ENCODE measurements at regions not wholly inside any gene's neighbourhood (a gene's known extent, or its start where the extent isn't known, plus 50 kb on each side); places are given as distances from the start of the nearest gene placed in this dataset.

GRCh38 chr12:89919241-89919906 lies 210.7 kb upstream of the ATP2B1 start:
- no peak overlapping the region for H3K4me3 Mint-ChIP-seq
- no peak for DNase-seq
- H3K27ac Mint-ChIP-seq = no peak overlapping the region
- CTCF ChIA-PET = interaction anchor here (1.5 kb wide), 1 partner anchor 183 kb away, joined by 4 read pairs; no protein-coding TSS in a partner anchor
- no peaks in the 10 kb centered on the region for H3K27me3 Mint-ChIP-seq (ENCODE audit: low read depth)
- intact Hi-C loops (cut with micrococcal nuclease) = no loop called here
- H3K9me3 Mint-ChIP-seq = no peaks in the 10 kb centered on the region
- H3K36me3 Mint-ChIP-seq (ENCODE audit: low read depth) = no peaks in the 10 kb centered on the region
- H3K4me1 Mint-ChIP-seq (ENCODE audit: low read depth) = peaks cover 2% of the 10 kb centered on the region

GRCh38 chr12:89918172-89918846 lies 209.7 kb upstream of the ATP2B1 start:
- H3K4me3 Mint-ChIP-seq = no peak overlapping the region
- no peaks in the 10 kb centered on the region for H3K27me3 Mint-ChIP-seq (ENCODE audit: low read depth)
- no peaks in the 10 kb centered on the region for H3K36me3 Mint-ChIP-seq (ENCODE audit: low read depth)
- no peak for DNase-seq
- CTCF ChIA-PET = interaction anchor here (1.5 kb wide), 1 partner anchor 184 kb away, joined by 4 read pairs; no protein-coding TSS in a partner anchor
- peaks cover 2% of the 10 kb centered on the region for H3K4me1 Mint-ChIP-seq (ENCODE audit: low read depth)
- intact Hi-C loops (cut with micrococcal nuclease) = no loop called here
- H3K27ac Mint-ChIP-seq = no peak overlapping the region
- no peaks in the 10 kb centered on the region for H3K9me3 Mint-ChIP-seq

- no peak overlapping the region for H3K4me3 Mint-ChIP-seq
- H3K27ac Mint-ChIP-seq = no peak overlapping the region
- no peaks in the 10 kb centered on the region for H3K27me3 Mint-ChIP-seq (ENCODE audit: low read depth)
- CTCF ChIA-PET = no interaction called here
- H3K4me1 Mint-ChIP-seq (ENCODE audit: low read depth) = no peaks in the 10 kb centered on the region
- intact Hi-C loops (cut with micrococcal nuclease) = no loop called here
- peaks cover 2% of the 10 kb centered on the region for H3K36me3 Mint-ChIP-seq (ENCODE audit: low read depth)
- no peak for DNase-seq
- H3K9me3 Mint-ChIP-seq = no peaks in the 10 kb centered on the region
Observed at GRCh38 chr12:89909753-89910152, 201.1 kb upstream of the ATP2B1 start.

- intact Hi-C loops (cut with micrococcal nuclease) = no loop called here
- Mint-ChIP-seq H3K27me3 (ENCODE audit: low read depth) (no peaks in the 10 kb centered on the region), H3K36me3 (ENCODE audit: low read depth) (no peaks in the 10 kb centered on the region), H3K9me3 (no peaks in the 10 kb centered on the region), H3K4me3 (no peak overlapping the region), H3K27ac (no peak overlapping the region), H3K4me1 (ENCODE audit: low read depth) (no peaks in the 10 kb centered on the region)
- no peak for DNase-seq
- CTCF ChIA-PET = no interaction called here
Observed at GRCh38 chr12:89907659-89908058, 199.0 kb upstream of the ATP2B1 start.

GRCh38 chr12:89906824-89907223 lies 198.2 kb upstream of the ATP2B1 start:
- intact Hi-C loops (cut with micrococcal nuclease) = no loop called here
- Mint-ChIP-seq H3K27ac (no peak overlapping the region), H3K4me3 (no peak overlapping the region), H3K4me1 (ENCODE audit: low read depth) (no peaks in the 10 kb centered on the region), H3K27me3 (ENCODE audit: low read depth) (no peaks in the 10 kb centered on the region), H3K9me3 (no peaks in the 10 kb centered on the region), H3K36me3 (ENCODE audit: low read depth) (no peaks in the 10 kb centered on the region)
- no peak for DNase-seq
- CTCF ChIA-PET = no interaction called here

GRCh38 chr12:89906178-89906577 lies 197.5 kb upstream of the ATP2B1 start:
- no peak overlapping the region for H3K27ac Mint-ChIP-seq
- intact Hi-C loops (cut with micrococcal nuclease) = no loop called here
- H3K4me1 Mint-ChIP-seq (ENCODE audit: low read depth) = no peaks in the 10 kb centered on the region
- CTCF ChIA-PET = interaction anchor here (0.5 kb wide), 1 partner anchor 313 kb away, joined by 3 read pairs; no protein-coding TSS in a partner anchor
- no peaks in the 10 kb centered on the region for H3K27me3 Mint-ChIP-seq (ENCODE audit: low read depth)
- no peak for DNase-seq
- H3K36me3 Mint-ChIP-seq (ENCODE audit: low read depth) = no peaks in the 10 kb centered on the region
- no peaks in the 10 kb centered on the region for H3K9me3 Mint-ChIP-seq
- H3K4me3 Mint-ChIP-seq = no peak overlapping the region

- intact Hi-C loops (cut with micrococcal nuclease) = no loop called here
- Mint-ChIP-seq H3K36me3 (ENCODE audit: low read depth) (no peaks in the 10 kb centered on the region), H3K4me3 (no peak overlapping the region), H3K27me3 (ENCODE audit: low read depth) (no peaks in the 10 kb centered on the region), H3K9me3 (no peaks in the 10 kb centered on the region), H3K4me1 (ENCODE audit: low read depth) (peaks cover 4% of the 10 kb centered on the region), H3K27ac (no peak overlapping the region)
- DNase-seq = no peak
- CTCF ChIA-PET = no interaction called here
Observed at GRCh38 chr12:89901906-89902642, 193.4 kb upstream of the ATP2B1 start.

- no peak overlapping the region for H3K4me3 Mint-ChIP-seq
- H3K27me3 Mint-ChIP-seq (ENCODE audit: low read depth) = no peaks in the 10 kb centered on the region
- CTCF ChIA-PET = no interaction called here
- H3K27ac Mint-ChIP-seq = no peak overlapping the region
- peaks cover 6% of the 10 kb centered on the region for H3K4me1 Mint-ChIP-seq (ENCODE audit: low read depth)
- H3K36me3 Mint-ChIP-seq (ENCODE audit: low read depth) = no peaks in the 10 kb centered on the region
- no peak for DNase-seq
- intact Hi-C loops (cut with micrococcal nuclease) = no loop called here
- no peaks in the 10 kb centered on the region for H3K9me3 Mint-ChIP-seq
Observed at GRCh38 chr12:89901319-89901718, 192.7 kb upstream of the ATP2B1 start.

- intact Hi-C loops (cut with micrococcal nuclease) = no loop called here
- CTCF ChIA-PET = no interaction called here
- Mint-ChIP-seq H3K36me3 (ENCODE audit: low read depth) (no peaks in the 10 kb centered on the region), H3K4me1 (ENCODE audit: low read depth) (peaks cover 8% of the 10 kb centered on the region), H3K4me3 (no peak overlapping the region), H3K27me3 (ENCODE audit: low read depth) (no peaks in the 10 kb centered on the region), H3K27ac (no peak overlapping the region), H3K9me3 (no peaks in the 10 kb centered on the region)
- DNase-seq = no peak
Observed at GRCh38 chr12:89899651-89900050, 191.0 kb upstream of the ATP2B1 start.

GRCh38 chr12:89895591-89895990 lies 187.0 kb upstream of the ATP2B1 start:
- intact Hi-C loops (cut with micrococcal nuclease) = no loop called here
- H3K36me3 Mint-ChIP-seq (ENCODE audit: low read depth) = no peaks in the 10 kb centered on the region

GRCh38 chr12:89895101-89895500 lies 186.5 kb upstream of the ATP2B1 start:
- intact Hi-C loops (cut with micrococcal nuclease) = no loop called here
- H3K36me3 Mint-ChIP-seq (ENCODE audit: low read depth) = no peaks in the 10 kb centered on the region
- H3K27ac Mint-ChIP-seq = no peak overlapping the region
- H3K9me3 Mint-ChIP-seq = no peaks in the 10 kb centered on the region
- peaks cover 19% of the 10 kb centered on the region for H3K4me1 Mint-ChIP-seq (ENCODE audit: low read depth)
- no peak overlapping the region for H3K4me3 Mint-ChIP-seq
- CTCF ChIA-PET = no interaction called here
- H3K27me3 Mint-ChIP-seq (ENCODE audit: low read depth) = no peaks in the 10 kb centered on the region
- no peak for DNase-seq

More at GRCh38 chr12:89895591-89895990, 187.0 kb upstream of the ATP2B1 start:
- CTCF ChIA-PET = no interaction called here
- Mint-ChIP-seq H3K27ac (no peak overlapping the region), H3K27me3 (ENCODE audit: low read depth) (no peaks in the 10 kb centered on the region), H3K4me1 (ENCODE audit: low read depth) (peaks cover 19% of the 10 kb centered on the region), H3K4me3 (no peak overlapping the region), H3K9me3 (no peaks in the 10 kb centered on the region)
- no peak for DNase-seq

GRCh38 chr12:89893972-89894706 lies 185.5 kb upstream of the ATP2B1 start:
- no peaks in the 10 kb centered on the region for H3K27me3 Mint-ChIP-seq (ENCODE audit: low read depth)
- no peaks in the 10 kb centered on the region for H3K36me3 Mint-ChIP-seq (ENCODE audit: low read depth)
- intact Hi-C loops (cut with micrococcal nuclease) = no loop called here
- peaks cover 19% of the 10 kb centered on the region for H3K4me1 Mint-ChIP-seq (ENCODE audit: low read depth)
- DNase-seq = no peak
- no peak overlapping the region for H3K27ac Mint-ChIP-seq
- no peak overlapping the region for H3K4me3 Mint-ChIP-seq
- no peaks in the 10 kb centered on the region for H3K9me3 Mint-ChIP-seq
- CTCF ChIA-PET = interaction anchor here (0.7 kb wide), 1 partner anchor 135 kb away, joined by 3 read pairs; no protein-coding TSS in a partner anchor
